Glomerular endothelial cell (primary cell): ENCODE measurements at regions not wholly inside any gene's neighbourhood (a gene's known extent, or its start where the extent isn't known, plus 50 kb on each side); places are given as distances from the start of the nearest gene placed in this dataset.
"Not testable (repeated sequence)": the region's sequence is repeated elsewhere in the genome, so short reads cannot be mapped to it uniquely, and the experiment has no call there.

Experiments
- DNase-seq: peaks from one replicate; pipeline ENCODE4 v3.0.0-alpha.2; 2011; ENCODE audit warnings: low read depth, low spot score; ENCODE audit errors: extremely low read depth

GRCh38 chr4:79178760-79179159, 147.1 kb downstream of the NAA11 start:
- DNase-seq = no peak

- no peak for DNase-seq
Observed at GRCh38 chr4:79177388-79177787, 148.5 kb downstream of the NAA11 start.

- no peak for DNase-seq
Observed at GRCh38 chr4:79176351-79176750, 149.5 kb downstream of the NAA11 start.

- DNase-seq = no peak
Observed at GRCh38 chr4:79175716-79176115, 150.1 kb downstream of the NAA11 start.

GRCh38 chr4:79174490-79175252, 151.2 kb downstream of the NAA11 start:
- DNase-seq = no peak

GRCh38 chr4:79173186-79173585, 152.7 kb downstream of the NAA11 start:
- DNase-seq = no peak

- DNase-seq = no peak
Observed at GRCh38 chr4:79170077-79170476, 155.8 kb downstream of the NAA11 start.

- DNase-seq = no peak
Observed at GRCh38 chr4:79164907-79165610, 160.8 kb downstream of the NAA11 start.

GRCh38 chr4:79163981-79164490, 161.8 kb downstream of the NAA11 start:
- no peak for DNase-seq

- DNase-seq = no peak
Observed at GRCh38 chr4:79160962-79161361, 164.9 kb downstream of the NAA11 start.

- not testable (repeated sequence) for DNase-seq
Observed at GRCh38 chr4:79158705-79159104, 167.2 kb downstream of the NAA11 start.

- DNase-seq = no peak
Observed at GRCh38 chr4:79155336-79155735, 170.5 kb downstream of the NAA11 start.

GRCh38 chr4:79150820-79151416, 174.9 kb downstream of the NAA11 start:
- DNase-seq = no peak

GRCh38 chr4:79148369-79148768, 177.5 kb downstream of the NAA11 start:
- no peak for DNase-seq

- no peak for DNase-seq
Observed at GRCh38 chr4:79147251-79147650, 178.6 kb downstream of the NAA11 start.

GRCh38 chr4:79141530-79141929, 184.3 kb downstream of the NAA11 start:
- DNase-seq = no peak

GRCh38 chr4:79134767-79135166, 191.1 kb downstream of the NAA11 start:
- no peak for DNase-seq

GRCh38 chr4:79132826-79133225, 193.0 kb downstream of the NAA11 start:
- no peak for DNase-seq

- no peak for DNase-seq
Observed at GRCh38 chr4:79121875-79122358, 182.7 kb upstream of the PAQR3 start.

GRCh38 chr4:79121223-79121622, 182.0 kb upstream of the PAQR3 start:
- DNase-seq = no peak

GRCh38 chr4:79117051-79117450, 177.8 kb upstream of the PAQR3 start:
- DNase-seq = not testable (repeated sequence)

- no peak for DNase-seq
Observed at GRCh38 chr4:79107014-79107413, 167.8 kb upstream of the PAQR3 start.
